GM21515 (cell line): ENCODE measurements at regions not wholly inside any gene's neighbourhood (a gene's known extent, or its start where the extent isn't known, plus 50 kb on each side); places are given as distances from the start of the nearest gene placed in this dataset.
A peak's percentile ranks its signal among the peaks of the same experiment; 100 is the strongest.
"Not testable (repeated sequence)": the region's sequence is repeated elsewhere in the genome, so short reads cannot be mapped to it uniquely, and the experiment has no call there.

ENCODE experiments used
- ATAC-seq: cut with Tn5 transposase; IDR thresholded peaks from one replicate; pipeline ENCODE4 v1.9.1; 2021; ENCODE audit not compliant: unreplicated experiment

DNA sequence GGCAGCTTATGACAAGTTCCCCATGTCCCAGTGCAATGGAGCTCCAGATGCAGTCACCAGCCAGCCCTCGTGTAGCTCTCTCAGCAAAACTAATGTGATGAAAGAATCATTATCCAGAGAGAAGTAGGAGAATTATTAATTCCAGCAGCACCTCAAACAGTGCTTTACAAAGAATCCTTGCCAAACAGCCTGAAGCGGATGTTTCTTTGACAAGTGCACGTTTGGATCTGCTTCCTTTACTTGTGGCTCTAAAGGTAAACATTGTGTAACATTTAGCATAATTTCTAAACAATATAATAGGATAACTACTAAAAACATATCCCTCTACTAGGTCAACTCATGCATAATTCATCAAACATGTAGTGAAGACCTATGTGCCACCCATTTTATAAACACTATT is 197.0 kb downstream of the FAM181B start:
- ATAC-seq: no peak

- no peak for ATAC-seq
Measured at GRCh38 chr11:82533628-82534327, 199.9 kb downstream of the FAM181B start.

DNA sequence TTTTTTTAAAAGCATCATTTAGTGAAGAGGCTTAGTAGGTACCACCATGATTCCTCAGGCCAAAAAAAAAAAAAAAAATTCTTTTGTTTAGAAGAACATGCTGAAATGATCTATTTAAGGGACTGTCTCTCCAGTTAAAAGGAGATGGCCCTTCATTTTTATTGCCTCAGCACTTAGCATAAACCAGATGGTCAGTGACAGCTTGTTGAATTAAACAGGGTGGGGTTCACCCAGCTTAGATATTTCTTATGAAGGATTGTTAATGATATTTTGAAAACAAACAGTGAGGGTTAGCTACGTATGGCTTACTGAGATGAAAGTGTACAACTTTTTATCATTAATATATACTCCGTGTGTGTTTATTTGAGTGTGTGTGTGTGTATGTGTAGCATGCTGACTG is 203.7 kb downstream of the FAM181B start:
- no peak for ATAC-seq

DNA sequence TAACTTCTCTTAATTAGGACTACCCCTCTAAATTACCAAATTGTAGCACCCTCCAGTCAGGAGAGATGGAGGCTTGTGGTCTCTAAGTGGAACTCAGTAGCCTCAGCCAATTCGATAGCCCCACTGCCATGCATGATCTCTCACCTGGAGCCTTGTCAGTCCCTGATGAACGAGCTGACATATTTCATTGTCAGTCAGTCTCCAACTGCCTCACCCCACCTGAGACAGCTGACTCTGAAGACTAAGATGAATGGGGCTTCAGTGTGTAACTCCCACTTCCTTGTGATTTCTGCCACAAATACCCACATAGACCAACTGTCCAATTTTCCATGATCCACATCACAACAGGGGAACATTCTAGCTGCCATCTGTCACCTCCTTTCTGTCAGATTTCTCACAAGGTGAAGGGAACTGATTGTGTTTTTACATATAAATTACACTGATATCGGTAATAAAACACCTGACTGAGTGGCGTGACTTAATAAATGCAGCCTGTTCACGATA is 206.5 kb downstream of the FAM181B start:
- ATAC-seq: no peak

GRCh38 chr11:82523141-82523540 is 210.5 kb downstream of the FAM181B start:
- no peak for ATAC-seq

DNA sequence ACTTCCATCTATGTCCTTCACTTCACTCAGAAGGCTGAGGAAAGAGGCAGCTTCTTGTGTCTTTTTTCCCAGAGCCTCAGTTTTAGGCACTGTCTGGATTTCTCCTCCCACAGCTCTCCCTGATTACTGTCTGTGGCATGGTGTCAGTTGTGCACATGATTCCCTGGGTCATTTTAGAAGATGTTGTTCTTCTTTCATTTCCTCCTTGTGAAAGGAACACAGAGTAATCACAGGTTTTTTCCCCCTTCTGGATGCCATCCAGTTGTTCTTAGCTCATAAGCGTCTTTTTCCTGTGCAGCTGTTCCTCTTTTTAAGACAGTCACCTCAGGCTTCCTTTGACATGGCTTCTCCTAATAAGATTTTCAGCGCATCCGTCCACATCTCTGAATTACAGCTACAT is 212.2 kb downstream of the FAM181B start:
- ATAC-seq: no peak

DNA sequence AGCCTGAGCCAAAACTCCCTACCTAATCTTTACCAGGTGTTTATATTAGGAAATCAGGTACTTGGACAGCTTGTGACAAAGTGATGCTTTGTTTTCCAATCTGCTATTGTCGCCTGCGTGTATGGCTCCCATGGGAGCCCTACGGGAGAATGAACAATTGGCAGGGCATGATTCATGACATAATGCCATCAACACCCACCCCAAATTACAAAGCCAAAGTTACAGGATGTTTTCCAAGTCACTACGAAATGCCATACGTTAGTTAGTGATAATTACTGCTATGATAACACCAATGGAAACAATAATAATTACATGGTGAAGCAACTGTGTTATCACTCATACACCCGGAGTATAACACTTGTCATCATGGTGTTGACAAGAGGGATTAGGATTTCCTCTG is 226.4 kb downstream of the FAM181B start:
- no peak for ATAC-seq

- no peak for ATAC-seq
Measured at GRCh38 chr11:82505379-82505778, 228.3 kb downstream of the FAM181B start.

DNA sequence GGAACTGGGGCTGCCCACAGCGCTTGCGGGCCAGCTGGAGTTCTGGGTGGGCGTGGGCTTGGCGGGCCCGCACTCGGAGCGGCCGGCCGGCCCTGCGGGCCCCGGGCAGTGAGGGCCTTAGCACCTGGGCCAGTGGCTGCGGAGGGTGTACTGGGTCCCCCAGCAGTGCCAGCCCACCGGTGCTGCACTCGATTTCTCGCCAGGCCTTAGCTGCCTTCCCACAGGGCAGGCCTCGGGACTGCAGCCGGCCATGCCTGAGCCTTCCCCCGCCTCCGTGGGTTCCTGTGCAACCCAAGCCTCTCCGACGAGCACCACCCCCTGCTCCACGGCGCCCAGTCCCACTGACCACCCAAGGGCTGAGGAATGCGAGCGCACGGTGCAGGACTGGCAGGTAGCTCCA is 232.5 kb downstream of the FAM181B start:
- ATAC-seq: not testable (repeated sequence)

DNA sequence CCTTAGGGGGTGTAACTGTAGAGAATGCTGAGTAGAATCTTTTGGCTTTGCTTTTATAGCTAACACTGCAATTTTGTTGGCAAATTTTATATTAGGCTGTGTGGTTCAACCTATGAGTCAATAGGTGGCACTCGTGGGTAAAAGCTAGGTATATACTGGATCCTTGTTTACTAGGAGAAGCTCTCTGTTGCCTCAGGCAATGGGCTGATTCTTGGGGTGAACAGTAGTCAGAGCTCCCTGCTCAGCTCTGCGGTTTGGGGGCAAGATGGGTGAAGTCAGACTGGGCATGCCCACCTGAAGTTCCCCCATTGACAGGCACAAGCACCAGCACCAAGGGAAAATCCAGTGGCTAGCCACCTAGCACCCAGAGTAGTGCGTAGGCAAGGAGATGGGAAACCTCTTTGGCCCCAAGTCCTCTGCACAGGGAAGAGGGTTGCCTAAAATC is 238.7 kb downstream of the FAM181B start:
- ATAC-seq: peak; percentile 65

DNA sequence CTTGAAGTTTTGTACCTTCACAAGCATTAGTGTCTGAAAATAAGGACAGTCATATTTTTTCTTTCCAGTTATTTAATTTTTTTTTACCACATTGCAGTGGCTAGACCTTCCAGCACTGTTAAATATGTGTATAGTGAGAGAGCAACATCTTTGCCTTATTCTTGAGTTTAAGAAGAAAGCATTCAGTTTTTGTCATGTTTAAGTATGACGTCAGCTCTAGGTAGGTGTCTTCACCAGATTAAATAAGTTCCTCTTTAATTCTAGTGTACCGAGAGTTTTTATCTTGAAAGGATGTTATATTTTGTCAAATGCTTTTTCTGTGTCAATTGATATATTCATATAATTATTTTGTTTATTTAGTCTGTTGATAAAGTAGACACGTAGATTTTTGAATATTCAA is 258.8 kb downstream of the FAM181B start:
- ATAC-seq: no peak

DNA sequence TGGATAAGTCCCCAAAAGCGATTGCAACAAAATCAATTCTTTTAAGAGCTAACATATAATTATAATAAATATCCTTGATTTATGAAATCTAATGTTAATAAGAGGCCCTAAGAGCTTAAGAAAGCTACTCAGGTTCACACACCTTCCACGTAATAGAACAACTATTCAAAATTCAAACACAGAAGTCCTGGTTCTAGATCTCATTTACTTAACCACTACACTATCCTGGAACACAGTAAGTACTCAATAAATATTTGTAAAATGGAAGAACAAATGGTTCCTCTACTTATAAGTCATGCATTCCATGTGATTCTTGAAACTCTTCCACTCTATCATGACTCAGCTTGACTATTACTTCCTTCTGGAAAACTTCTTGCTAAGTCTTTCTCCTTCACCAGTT is 268.2 kb downstream of the FAM181B start:
- no peak for ATAC-seq

DNA sequence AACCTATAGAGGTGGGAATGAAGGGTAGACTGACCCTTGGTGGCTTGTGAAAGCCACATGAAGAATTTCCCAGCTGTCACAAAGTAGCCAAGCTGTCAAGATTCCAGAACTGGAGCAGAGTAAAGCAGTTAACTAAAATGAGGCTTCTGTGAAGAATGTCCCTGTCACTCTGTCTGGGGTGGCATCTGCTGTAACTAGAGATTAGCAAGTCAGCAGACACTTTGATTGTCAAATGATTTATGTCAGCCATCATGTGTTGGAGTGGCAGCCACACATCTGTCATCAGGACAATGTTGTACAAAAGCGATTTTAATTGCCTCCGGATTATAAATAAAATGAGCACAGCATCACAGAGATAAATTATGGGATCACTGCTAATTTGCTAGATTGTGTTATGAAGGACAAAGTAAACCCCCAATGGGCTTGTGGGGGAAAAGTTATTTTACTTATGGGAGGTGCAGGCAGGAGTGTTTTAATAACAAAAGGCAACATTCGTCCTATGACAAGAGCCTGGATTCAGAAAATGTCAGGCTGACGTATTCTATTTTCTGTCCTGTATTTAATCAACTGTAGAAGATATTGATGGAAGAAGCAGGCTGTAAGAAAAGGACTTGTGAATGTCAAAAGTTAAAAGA is 270.9 kb downstream of the FAM181B start:
- ATAC-seq: no peak

- no peak for ATAC-seq
Measured at GRCh38 chr11:82458761-82459160, 274.9 kb downstream of the FAM181B start.

DNA sequence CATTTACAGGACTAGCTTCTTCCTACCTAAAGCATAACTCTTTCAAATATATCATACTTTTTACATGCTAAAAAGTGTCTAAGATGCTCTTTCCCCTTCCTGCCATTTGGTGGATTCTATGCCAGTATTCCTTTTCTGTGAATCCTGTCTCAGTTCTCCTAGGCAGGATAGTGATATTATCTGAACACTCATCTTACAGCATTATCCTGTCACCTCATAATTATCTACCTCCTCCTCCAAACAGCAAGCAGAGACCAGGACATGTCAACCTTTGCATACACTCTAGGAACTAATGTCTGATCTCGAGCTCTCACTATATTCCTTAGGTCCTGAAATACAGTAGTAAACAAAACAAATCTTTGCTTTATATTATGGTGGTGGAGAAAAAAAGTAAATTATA is 275.5 kb downstream of the FAM181B start:
- no peak for ATAC-seq

DNA sequence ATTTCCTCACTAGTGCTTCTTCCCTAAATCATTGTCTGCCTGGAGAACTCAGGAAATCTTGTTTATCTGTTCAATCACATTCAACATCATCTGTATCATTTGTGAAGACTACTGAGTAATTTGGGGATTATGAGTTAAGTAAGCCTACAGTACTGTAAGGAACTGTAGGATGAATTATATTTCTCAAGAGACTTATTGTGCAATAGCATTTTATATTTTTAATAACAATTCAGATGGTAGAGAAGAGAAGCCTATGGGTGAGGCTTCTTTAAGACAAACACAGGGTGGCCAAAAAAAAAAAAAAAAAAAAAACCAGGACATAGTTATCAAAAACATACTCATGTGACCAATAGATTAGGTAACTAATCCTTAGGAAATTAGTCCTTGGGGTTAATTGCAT is 282.7 kb downstream of the FAM181B start:
- ATAC-seq: no peak

DNA sequence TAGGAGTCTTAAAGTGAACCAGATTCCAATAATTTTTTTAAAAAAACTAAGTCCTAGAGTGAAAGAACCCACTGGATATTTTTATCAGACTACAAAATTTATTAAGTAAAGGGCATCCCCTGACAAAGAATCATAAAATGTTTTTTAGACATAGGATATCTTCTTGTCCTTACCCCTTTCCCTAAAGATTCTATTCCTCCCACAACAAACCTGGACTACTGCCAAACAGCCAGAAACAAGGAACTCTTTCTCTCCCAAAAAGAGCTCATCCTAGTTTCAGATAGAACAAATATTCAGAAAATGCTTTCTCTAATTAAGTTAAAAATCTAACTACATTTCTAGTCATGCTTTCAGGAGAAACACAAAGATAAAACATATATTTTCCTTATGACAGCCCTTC is 327.1 kb downstream of the FAM181B start:
- no peak for ATAC-seq

- no peak for ATAC-seq
Measured at GRCh38 chr11:82405421-82405820, 328.2 kb downstream of the FAM181B start.

DNA sequence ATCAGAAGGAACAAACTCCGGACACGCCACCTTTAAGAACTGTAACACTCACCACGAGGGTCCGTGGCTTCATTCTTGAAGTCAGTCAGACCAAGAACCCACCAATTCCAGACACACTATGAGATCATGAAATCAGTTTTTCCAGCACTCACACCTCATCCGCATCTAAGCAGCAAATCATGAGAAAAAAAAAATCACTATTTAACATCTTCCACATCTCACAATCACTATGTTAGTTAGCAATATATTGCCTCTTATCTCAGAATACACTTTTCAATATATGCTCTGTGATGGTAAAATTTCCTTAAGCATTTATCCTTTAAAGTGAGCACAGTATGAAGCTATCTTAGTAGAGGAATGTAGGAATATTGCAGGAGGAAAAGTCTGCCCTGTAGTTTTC is 328.7 kb downstream of the FAM181B start:
- ATAC-seq: no peak

DNA sequence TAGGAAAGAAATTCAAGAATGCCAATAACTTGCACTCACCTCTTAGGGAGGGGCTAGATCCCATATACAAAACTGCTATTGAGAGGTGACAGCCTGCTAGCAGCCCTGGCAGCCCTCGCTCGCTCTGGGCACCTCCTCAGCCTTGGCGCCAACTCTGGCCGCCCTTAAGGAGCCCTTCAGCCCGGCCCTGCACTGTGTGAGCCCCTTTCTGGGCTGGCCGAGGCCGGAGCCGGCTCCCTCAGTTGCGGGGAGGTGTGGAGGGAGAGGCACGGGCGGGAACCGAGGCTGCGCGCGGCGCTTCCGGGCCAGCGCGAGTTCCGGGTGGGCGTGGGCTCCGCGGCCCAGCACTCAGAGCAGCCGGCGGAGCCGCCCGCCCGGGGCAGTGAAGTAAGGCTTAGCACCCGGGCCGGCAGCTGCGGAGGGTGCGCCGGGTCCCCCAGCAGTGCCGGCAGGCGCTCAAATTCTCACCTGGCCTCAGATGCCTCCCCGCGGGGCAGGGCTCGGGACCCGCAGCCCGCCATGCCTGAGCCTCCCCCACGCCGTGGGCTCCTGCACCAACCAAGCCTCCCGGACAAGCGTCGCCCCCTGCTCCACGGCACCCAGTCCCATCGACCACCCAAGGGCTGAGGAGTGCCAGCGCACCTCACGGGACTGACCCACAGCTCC is 329.9 kb downstream of the FAM181B start:
- ATAC-seq: no peak

- no peak for ATAC-seq
Measured at GRCh38 chr11:82398300-82398815, 335.3 kb downstream of the FAM181B start.

DNA sequence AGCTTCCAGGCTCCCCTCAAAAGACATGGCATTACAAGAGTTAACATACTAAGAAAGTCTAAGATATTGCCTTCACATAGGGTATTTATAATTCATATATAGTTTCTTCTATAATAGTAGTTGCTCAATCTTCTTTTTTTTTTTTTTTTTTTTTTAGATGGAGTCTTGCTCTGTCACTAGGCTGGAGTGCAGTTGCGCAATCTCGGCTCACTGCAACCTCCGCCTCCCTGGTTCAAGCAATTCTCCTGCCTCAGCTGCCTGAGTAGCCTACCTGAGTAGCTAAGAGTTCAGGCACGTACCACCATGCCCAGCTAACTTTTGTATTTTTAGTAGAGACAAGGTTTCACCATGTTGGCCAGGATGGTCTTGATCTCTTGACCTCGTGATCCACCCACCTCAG is 337.0 kb downstream of the FAM181B start:
- not testable (repeated sequence) for ATAC-seq
